ENCODE measurements at regions not wholly inside any gene's neighbourhood (a gene's known extent, or its start where the extent isn't known, plus 50 kb on each side); places are given as distances from the start of the nearest gene placed in this dataset.

DNA sequence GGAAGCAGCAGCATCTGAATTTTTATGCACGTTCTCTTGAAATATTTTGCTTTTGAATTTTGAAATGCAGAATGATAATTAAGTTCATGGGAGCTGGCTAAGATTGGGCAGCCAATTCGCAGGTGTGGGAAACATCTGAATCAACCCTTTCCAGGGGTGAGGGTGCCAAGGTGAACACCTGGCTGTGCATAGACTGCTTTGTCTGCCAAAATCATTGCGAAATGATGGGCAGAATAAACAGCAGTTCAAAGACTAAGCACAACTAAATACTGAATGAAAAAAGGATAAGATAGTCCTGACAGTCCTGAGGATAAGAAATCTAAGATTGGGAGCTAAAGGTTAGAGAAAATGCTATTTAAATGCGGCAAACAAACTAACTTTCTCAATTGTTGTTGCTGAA is 813.3 kb upstream of the RAG2 start:
- Histone ChIP-seq H3K36me3 (no peaks in the 10 kb centered on the region), H3K27me3 (no peaks in the 10 kb centered on the region), H3K27ac (no peak overlapping the region), H3K4me1 (no peaks in the 10 kb centered on the region), H3K4me3 (no peak overlapping the region), H3K9me3 (peaks cover 0 to 4% of the 10 kb centered on the region in 2 donors)
- ATAC-seq (no peak), DNase-seq (no peak)
- intact Hi-C loops (cut with DNase I) = no loop called here
- TF ChIP-seq, protein P1, sequence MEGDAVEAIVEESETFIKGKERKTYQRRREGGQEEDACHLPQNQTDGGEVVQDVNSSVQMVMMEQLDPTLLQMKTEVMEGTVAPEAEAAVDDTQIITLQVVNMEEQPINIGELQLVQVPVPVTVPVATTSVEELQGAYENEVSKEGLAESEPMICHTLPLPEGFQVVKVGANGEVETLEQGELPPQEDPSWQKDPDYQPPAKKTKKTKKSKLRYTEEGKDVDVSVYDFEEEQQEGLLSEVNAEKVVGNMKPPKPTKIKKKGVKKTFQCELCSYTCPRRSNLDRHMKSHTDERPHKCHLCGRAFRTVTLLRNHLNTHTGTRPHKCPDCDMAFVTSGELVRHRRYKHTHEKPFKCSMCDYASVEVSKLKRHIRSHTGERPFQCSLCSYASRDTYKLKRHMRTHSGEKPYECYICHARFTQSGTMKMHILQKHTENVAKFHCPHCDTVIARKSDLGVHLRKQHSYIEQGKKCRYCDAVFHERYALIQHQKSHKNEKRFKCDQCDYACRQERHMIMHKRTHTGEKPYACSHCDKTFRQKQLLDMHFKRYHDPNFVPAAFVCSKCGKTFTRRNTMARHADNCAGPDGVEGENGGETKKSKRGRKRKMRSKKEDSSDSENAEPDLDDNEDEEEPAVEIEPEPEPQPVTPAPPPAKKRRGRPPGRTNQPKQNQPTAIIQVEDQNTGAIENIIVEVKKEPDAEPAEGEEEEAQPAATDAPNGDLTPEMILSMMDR (IDR thresholded peaks at IDR 0.05) = no peak

DNA sequence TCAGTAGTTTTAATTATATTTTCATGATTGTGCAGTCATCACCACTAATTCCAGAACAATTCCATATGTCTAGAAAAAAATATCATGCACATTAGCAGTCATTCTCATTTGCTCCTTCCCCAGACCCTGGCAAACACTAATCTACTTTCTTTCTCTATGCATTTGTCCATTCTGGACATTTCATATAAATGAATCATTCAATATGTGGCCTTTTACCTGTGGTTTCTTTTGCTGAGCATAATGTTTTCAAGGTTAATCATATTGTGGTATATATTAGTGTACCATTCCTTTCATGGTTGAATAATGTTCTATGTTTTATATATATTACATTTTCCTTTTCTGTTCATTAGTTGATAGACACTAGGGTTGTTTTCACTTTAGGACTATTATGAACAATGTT is 811.1 kb upstream of the RAG2 start:
- no peak for ATAC-seq
- DNase-seq = no peak

DNA sequence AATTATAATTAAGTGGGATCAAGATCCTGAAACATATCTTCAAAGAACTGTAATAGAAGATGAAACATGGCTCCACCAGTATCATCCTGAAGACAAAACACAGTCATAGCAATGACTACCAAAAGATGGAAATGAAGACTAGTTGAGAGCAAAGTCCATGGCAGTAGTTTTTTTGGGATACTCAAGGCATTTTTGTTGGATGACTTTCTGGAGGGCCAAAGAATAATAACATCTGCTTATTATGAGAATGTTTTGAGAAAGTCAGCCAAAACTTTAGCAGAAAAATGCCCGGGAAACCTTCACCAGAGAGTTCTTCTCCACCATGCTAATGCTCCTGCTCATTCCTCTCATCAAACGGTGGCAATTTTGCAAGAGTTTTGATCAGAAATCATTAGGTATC is 809.4 kb upstream of the RAG2 start:
- intact Hi-C loops (cut with DNase I) = no loop called here
- no peak for ATAC-seq

More for the DNA sequence above, 811.1 kb upstream of the RAG2 start:
- Histone ChIP-seq H3K27me3 (no peaks in the 10 kb centered on the region), H3K4me1 (no peaks in the 10 kb centered on the region), H3K9me3 (peaks cover 0 to 4% of the 10 kb centered on the region in 2 donors), H3K27ac (no peak overlapping the region), H3K36me3 (no peaks in the 10 kb centered on the region), H3K4me3 (no peak overlapping the region)
- intact Hi-C loops (cut with DNase I) = no loop called here
- TF ChIP-seq, protein P1 (IDR thresholded peaks at IDR 0.05) = no peak

DNA sequence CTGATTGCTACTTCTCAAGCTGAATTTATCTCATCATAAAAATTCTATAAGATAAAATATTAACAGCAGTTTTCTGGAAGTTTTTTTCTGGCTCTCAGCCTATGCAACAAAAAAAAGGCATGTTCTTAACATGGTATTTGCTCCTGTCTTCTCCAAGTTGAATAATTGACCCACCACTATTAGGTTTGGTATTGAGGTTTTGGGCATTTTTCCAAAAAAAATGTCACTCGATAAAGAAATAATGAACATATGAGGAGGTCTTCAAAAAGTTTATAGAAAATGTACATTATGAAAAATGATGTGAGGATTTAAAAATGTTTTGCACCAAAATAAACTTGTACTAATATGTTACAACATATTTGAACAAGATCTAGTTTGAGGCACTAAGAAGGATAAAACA is 808.6 kb upstream of the RAG2 start:
- H3K36me3 ChIP-seq = no peaks in the 10 kb centered on the region
- TF ChIP-seq, protein P1 (IDR thresholded peaks at IDR 0.05) = no peak
- H3K9me3 ChIP-seq = peaks cover 0 to 8% of the 10 kb centered on the region in 2 donors
- no peaks in the 10 kb centered on the region for H3K4me1 ChIP-seq
- ATAC-seq (no peak), DNase-seq (no peak)
- no peaks in the 10 kb centered on the region for H3K27me3 ChIP-seq
- H3K4me3 ChIP-seq = no peak overlapping the region
- H3K27ac ChIP-seq = no peak overlapping the region
- intact Hi-C loops (cut with DNase I) = no loop called here

More for the DNA sequence above, 809.4 kb upstream of the RAG2 start:
- no peaks in the 10 kb centered on the region for H3K27me3 ChIP-seq
- no peak for DNase-seq
- H3K4me3 ChIP-seq = no peak overlapping the region
- no peaks in the 10 kb centered on the region for H3K36me3 ChIP-seq
- H3K4me1 ChIP-seq = no peaks in the 10 kb centered on the region
- peaks cover 0 to 4% of the 10 kb centered on the region in 2 donors for H3K9me3 ChIP-seq
- TF ChIP-seq, protein P1 (IDR thresholded peaks at IDR 0.05) = no peak
- H3K27ac ChIP-seq = no peak overlapping the region

DNA sequence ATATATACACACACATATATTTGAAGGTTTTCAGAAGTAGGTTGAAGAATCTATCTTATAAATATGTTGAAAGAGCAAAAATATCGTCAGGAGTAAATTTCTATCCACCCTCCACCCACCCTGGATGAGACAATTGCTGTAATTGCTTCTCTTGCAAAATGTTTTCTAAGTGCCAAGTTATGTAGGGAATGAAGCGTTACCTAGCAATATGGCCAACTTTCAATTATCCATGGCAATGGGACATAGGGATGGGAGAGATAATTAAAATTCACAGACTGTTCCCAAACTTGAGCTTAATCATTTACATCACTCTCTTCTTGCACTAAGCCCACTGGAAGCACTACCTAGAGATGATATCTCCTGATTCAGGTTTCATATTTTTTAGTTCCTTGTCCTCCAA is 806.2 kb upstream of the RAG2 start:
- TF ChIP-seq, protein P1 (IDR thresholded peaks at IDR 0.05) = no peak
- no peak for ATAC-seq

More for the DNA sequence above, 806.2 kb upstream of the RAG2 start:
- no peaks in the 10 kb centered on the region for H3K4me1 ChIP-seq
- H3K9me3 ChIP-seq = peaks cover 0 to 8% of the 10 kb centered on the region in 2 donors
- H3K27ac ChIP-seq = no peak overlapping the region
- H3K27me3 ChIP-seq = no peaks in the 10 kb centered on the region
- H3K4me3 ChIP-seq = no peak overlapping the region
- no peak for DNase-seq
- intact Hi-C loops (cut with DNase I) = no loop called here
- H3K36me3 ChIP-seq = no peaks in the 10 kb centered on the region
